ENCODE measurements at regions not wholly inside any gene's neighbourhood (a gene's known extent, or its start where the extent isn't known, plus 50 kb on each side); places are given as distances from the start of the nearest gene placed in this dataset.

DNA sequence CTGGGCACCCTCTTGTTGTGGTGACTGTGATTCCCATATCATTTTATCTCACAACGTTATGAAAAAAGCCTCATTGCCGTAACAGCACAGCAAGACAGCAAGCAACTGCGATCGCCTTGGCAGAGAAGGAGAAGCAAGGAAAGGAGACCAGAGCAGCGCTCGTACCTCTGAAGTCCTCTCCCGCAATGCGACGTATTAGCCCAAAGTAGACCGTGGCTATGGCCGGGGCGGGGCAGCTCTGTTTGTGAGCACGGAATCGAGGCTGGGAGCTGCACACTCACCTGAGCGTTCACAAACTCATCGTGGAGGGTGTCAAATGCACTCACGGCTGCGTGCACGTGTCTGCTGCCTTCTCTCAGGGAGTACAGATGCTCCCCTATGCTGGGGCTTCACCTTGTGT, 76.1 kb downstream of the YTHDF1 start:
- H3K9me3 ChIP-seq, result no peaks in the 10 kb centered on the region
- no peak overlapping the region for H3K27ac ChIP-seq
- H3K4me1 ChIP-seq, result no peaks in the 10 kb centered on the region
- TF ChIP-seq, protein P1, sequence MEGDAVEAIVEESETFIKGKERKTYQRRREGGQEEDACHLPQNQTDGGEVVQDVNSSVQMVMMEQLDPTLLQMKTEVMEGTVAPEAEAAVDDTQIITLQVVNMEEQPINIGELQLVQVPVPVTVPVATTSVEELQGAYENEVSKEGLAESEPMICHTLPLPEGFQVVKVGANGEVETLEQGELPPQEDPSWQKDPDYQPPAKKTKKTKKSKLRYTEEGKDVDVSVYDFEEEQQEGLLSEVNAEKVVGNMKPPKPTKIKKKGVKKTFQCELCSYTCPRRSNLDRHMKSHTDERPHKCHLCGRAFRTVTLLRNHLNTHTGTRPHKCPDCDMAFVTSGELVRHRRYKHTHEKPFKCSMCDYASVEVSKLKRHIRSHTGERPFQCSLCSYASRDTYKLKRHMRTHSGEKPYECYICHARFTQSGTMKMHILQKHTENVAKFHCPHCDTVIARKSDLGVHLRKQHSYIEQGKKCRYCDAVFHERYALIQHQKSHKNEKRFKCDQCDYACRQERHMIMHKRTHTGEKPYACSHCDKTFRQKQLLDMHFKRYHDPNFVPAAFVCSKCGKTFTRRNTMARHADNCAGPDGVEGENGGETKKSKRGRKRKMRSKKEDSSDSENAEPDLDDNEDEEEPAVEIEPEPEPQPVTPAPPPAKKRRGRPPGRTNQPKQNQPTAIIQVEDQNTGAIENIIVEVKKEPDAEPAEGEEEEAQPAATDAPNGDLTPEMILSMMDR (IDR thresholded peaks at IDR 0.05), result no peak
- no peak for ATAC-seq
- WGBS, 2 donors, result 72 to 85% methylated on average over 19 of the region's 19 CpGs
- no peak overlapping the region for H3K4me3 ChIP-seq
- DNase-seq, result peak in 1 of 2 donors; percentile 1
- no peaks in the 10 kb centered on the region for H3K36me3 ChIP-seq
- H3K27me3 ChIP-seq, result peaks cover 0 to 42% (median 19%) of the 10 kb centered on the region in 7 donors
- intact Hi-C loops (cut with DNase I), result loop anchor here in 1 of 10 donors (10.0 kb wide), 1 partner anchor 495 kb away; the partner anchor contains the start of gene SLCO4A1

DNA sequence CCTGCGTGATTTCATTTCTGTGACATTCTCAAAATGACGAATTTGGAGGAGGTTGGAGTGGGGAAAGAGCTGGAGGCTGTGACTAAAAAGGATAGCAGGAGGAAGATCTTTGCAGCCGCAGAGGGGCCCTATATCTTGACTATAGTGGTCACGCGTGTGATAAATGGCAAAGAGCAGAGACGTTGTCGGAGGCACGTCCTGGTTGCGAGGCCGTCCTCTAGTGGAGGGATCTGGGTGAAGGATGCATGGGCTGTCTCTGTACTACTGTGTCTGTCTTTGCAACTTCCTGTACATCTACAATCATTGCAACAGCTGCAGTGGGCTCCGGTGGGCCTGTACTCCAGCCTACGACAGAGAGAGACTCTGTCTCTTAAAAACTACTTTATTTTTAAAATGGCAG, 76.6 kb downstream of the YTHDF1 start:
- H3K36me3 ChIP-seq, result no peaks in the 10 kb centered on the region

DNA sequence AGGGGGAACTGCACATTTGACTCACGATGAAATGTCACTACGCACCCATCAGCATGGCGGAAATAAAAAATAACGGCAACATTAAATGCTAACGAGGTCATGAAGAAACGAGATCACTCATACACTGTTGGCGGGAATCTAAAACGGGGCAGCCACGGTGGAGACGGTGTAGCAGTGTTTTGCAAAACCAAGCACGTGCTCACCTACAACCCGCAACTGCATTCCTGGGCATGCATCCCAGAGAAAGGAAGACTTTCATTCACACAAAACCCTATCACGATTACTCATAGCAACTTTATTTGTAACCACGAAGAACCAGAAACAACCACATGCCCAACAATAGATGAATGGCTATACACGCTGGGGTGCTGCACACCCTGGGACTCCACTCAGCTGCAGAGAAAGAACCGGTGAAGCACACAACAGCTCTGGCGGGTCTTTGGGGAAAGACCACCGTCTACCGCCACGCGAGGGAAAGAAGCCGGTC, 77.0 kb downstream of the YTHDF1 start:
- H3K4me3 ChIP-seq, result no peak overlapping the region
- H3K36me3 ChIP-seq, result no peaks in the 10 kb centered on the region
- no peak for ATAC-seq
- H3K4me1 ChIP-seq, result no peaks in the 10 kb centered on the region
- WGBS, 2 donors, result 80 to 85% methylated on average over 22 of the region's 22 CpGs
- peaks cover 0 to 42% (median 23%) of the 10 kb centered on the region in 7 donors for H3K27me3 ChIP-seq
- no peak overlapping the region for H3K27ac ChIP-seq
- H3K9me3 ChIP-seq, result no peaks in the 10 kb centered on the region
- TF ChIP-seq, protein P1 (IDR thresholded peaks at IDR 0.05), result no peak
- intact Hi-C loops (cut with DNase I), result no loop called here
- peak in 1 of 2 donors; percentile 0 for DNase-seq

More for the DNA sequence above, 76.6 kb downstream of the YTHDF1 start:
- no peaks in the 10 kb centered on the region for H3K4me1 ChIP-seq
- no peak for ATAC-seq
- no peak for DNase-seq
- H3K9me3 ChIP-seq, result no peaks in the 10 kb centered on the region
- intact Hi-C loops (cut with DNase I), result no loop called here
- TF ChIP-seq, protein P1 (IDR thresholded peaks at IDR 0.05), result no peak
- no peak overlapping the region for H3K27ac ChIP-seq
- no peak overlapping the region for H3K4me3 ChIP-seq
- WGBS, 2 donors, result 71 to 75% methylated on average over 12 of the region's 12 CpGs
- peaks cover 0 to 42% (median 19%) of the 10 kb centered on the region in 7 donors for H3K27me3 ChIP-seq

DNA sequence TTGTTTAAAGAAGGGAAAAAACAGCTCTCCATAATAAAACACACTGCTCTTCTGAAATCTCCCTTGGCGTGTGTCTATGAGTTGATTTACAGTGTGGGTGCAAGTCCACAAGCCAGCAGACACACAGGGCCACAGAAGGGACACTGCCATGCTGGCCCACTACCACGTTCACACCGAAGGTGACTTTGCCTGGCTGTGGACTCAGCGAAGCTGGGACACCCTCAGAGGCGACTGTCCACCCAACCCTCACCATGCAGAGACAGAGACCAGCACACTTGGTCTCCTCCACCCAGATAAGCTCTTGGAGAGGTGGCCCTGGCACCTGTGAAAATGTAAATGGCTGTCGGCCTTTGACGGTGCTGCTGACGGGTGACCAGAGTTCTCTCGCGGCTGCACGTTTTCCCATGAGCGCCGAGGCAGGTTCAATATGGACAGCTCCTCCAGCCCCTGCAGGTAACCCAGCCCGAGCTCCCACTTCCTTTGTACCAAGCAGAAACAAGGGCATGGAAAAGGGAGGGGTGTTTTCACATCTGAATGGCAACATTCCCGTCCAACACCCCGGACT, 78.0 kb downstream of the YTHDF1 start:
- Histone ChIP-seq H3K36me3 (no peaks in the 10 kb centered on the region), H3K27ac (no peak overlapping the region), H3K4me3 (no peak overlapping the region), H3K4me1 (no peaks in the 10 kb centered on the region), H3K27me3 (peaks cover 0 to 48% (median 31%) of the 10 kb centered on the region in 7 donors), H3K9me3 (no peaks in the 10 kb centered on the region)
- ATAC-seq (no peak), DNase-seq (peak in 1 of 2 donors; percentile 2)
- WGBS, 2 donors, result 60 to 67% methylated on average over 16 of the region's 16 CpGs
- intact Hi-C loops (cut with DNase I), result no loop called here
- TF ChIP-seq, protein P1 (IDR thresholded peaks at IDR 0.05), result no peak

All from heart right ventricle (tissue), 16 donors.